H9 (cell line): ENCODE measurements at regions not wholly inside any gene's neighbourhood (a gene's known extent, or its start where the extent isn't known, plus 50 kb on each side); places are given as distances from the start of the nearest gene placed in this dataset.

ENCODE experiments used
- DNase-seq: peaks from one replicate; pipeline ENCODE4 v3.0.0-alpha.2; 2017
- H2AFZ ChIP-seq: one replicate; pipeline ENCODE4 v1.6.1; 2013; ENCODE audit warnings: mild to moderate bottlenecking, low read length, control low read depth, moderate library complexity
- H2AK5ac ChIP-seq: 2 replicates; pipeline ENCODE4 v1.6.1; 2013; ENCODE audit warnings: low read length, control low read depth, mixed read lengths; ENCODE audit not compliant: insufficient read length
- H2BK120ac ChIP-seq: one replicate; pipeline ENCODE4 v1.6.1; 2013; ENCODE audit warnings: low read depth, mild to moderate bottlenecking, low read length, control low read depth, inconsistent platforms; ENCODE audit not compliant: poor library complexity, severe bottlenecking
- H2BK12ac ChIP-seq: 2 replicates; pipeline ENCODE4 v1.6.1; 2013; ENCODE audit warnings: low read length, control low read depth, mixed read lengths, low read depth; ENCODE audit not compliant: insufficient read length
- H2BK15ac ChIP-seq: 2 replicates; pipeline ENCODE4 v1.6.1; 2013; ENCODE audit warnings: low read depth, low read length, control low read depth
- H2BK20ac ChIP-seq: one replicate; pipeline ENCODE4 v1.6.1; 2013; ENCODE audit warnings: low read depth, mild to moderate bottlenecking, low read length, control low read depth, inconsistent platforms; ENCODE audit not compliant: poor library complexity, severe bottlenecking
- H2BK5ac ChIP-seq: 2 replicates; pipeline ENCODE4 v1.6.1; 2013; ENCODE audit warnings: low read length, control low read depth, mixed read lengths; ENCODE audit not compliant: insufficient read length
- H3K14ac ChIP-seq: 2 replicates; pipeline ENCODE4 v1.6.1; 2013; ENCODE audit warnings: low read length, control low read depth; ENCODE audit not compliant: insufficient read depth
- H3K18ac ChIP-seq: 2 replicates; pipeline ENCODE4 v1.6.1; 2013; ENCODE audit warnings: low read depth, mild to moderate bottlenecking, mixed read lengths, low read length, control low read depth; ENCODE audit not compliant: insufficient read length
- H3K23ac ChIP-seq: 2 replicates; pipeline ENCODE4 v1.6.1; 2013; ENCODE audit warnings: low read length, control low read depth, mixed read lengths, low read depth; ENCODE audit not compliant: insufficient read length
- H3K23me2 ChIP-seq: 2 replicates; pipeline ENCODE4 v1.6.1; 2013; ENCODE audit warnings: low read depth, mild to moderate bottlenecking, mixed read lengths, low read length, control low read depth; ENCODE audit not compliant: insufficient read length, poor library complexity, severe bottlenecking
- H3K27ac ChIP-seq: 2 replicates; pipeline ENCODE4 v1.5.1; 2013; ENCODE audit warnings: low read length, control low read depth, mixed read lengths, low read depth; ENCODE audit not compliant: insufficient read length
- H3K27me3 ChIP-seq: 2 replicates; pipeline ENCODE4 v1.6.1; 2013; ENCODE audit warnings: low read length, control low read depth, inconsistent platforms; ENCODE audit not compliant: insufficient read depth
- H3K4ac ChIP-seq: 2 replicates; pipeline ENCODE4 v1.6.1; 2013; ENCODE audit warnings: low read depth, mild to moderate bottlenecking, control low read depth, inconsistent platforms, low read length, moderate library complexity
- H3K4me1 ChIP-seq: 2 replicates; pipeline ENCODE4 v1.6.1; 2013; ENCODE audit warnings: low read length, control low read depth, inconsistent platforms; ENCODE audit not compliant: insufficient read depth
- H3K4me2 ChIP-seq: 2 replicates; pipeline ENCODE4 v1.6.1; 2013; ENCODE audit warnings: low read length, control low read depth, mixed read lengths; ENCODE audit not compliant: insufficient read length, insufficient read depth
- H3K56ac ChIP-seq: 2 replicates; pipeline ENCODE4 v1.6.1; 2013; ENCODE audit warnings: low read depth, mild to moderate bottlenecking, mixed read lengths, low read length, control low read depth; ENCODE audit not compliant: insufficient read length
- H3K79me1 ChIP-seq: 2 replicates; pipeline ENCODE4 v1.6.1; 2013; ENCODE audit warnings: low read depth, mild to moderate bottlenecking, moderate library complexity, low read length, control low read depth, inconsistent platforms; ENCODE audit not compliant: insufficient read depth, poor library complexity, severe bottlenecking
- H3K79me2 ChIP-seq: 2 replicates; pipeline ENCODE4 v1.6.1; 2013; ENCODE audit warnings: low read length, control low read depth, inconsistent platforms; ENCODE audit not compliant: insufficient read depth
- H3K9ac ChIP-seq: 2 replicates; pipeline ENCODE4 v1.6.1; 2013; ENCODE audit warnings: low read length, control low read depth, mixed read lengths; ENCODE audit not compliant: insufficient read length; ENCODE audit errors: extremely low read depth
- H3K9me3 ChIP-seq: one replicate; pipeline ENCODE4 v1.6.1; 2013; ENCODE audit warnings: low read depth, low read length, inconsistent platforms; ENCODE audit not compliant: control insufficient read depth
- H3T11ph ChIP-seq: one replicate; pipeline ENCODE4 v1.6.1; 2013; ENCODE audit warnings: mild to moderate bottlenecking, low read length, control low read depth, inconsistent platforms
- H4K20me1 ChIP-seq: one replicate; pipeline ENCODE4 v1.6.1; 2013; ENCODE audit not compliant: control insufficient read depth, insufficient read length, insufficient read depth
- H4K5ac ChIP-seq: 2 replicates; pipeline ENCODE4 v1.6.1; 2013; ENCODE audit warnings: low read depth, mild to moderate bottlenecking, mixed read lengths, low read length, control low read depth; ENCODE audit not compliant: insufficient read length
- H4K8ac ChIP-seq: replicated peaks from 2 replicates; pipeline ENCODE4 v1.6.1; 2013; ENCODE audit warnings: low read length, control low read depth, mixed read lengths, low read depth; ENCODE audit not compliant: insufficient read length
- H4K91ac ChIP-seq: 2 replicates; pipeline ENCODE4 v1.6.1; 2013; ENCODE audit warnings: low read depth, mild to moderate bottlenecking, moderate library complexity, mixed read lengths, low read length, control low read depth; ENCODE audit not compliant: insufficient read length
- H3K27ac Mint-ChIP-seq, 3 experiments: 2 replicates in 2 of 3; 3 replicates in 1 of 3; pipeline ENCODE4 v1.8.0; 2020 to 2021; ENCODE audit warnings: mixed read lengths in 3 of 3, mild to moderate bottlenecking in 1 of 3, moderate library complexity in 1 of 3
- H3K27me3 Mint-ChIP-seq: 2 replicates; pipeline ENCODE4 v1.8.0; 2021; ENCODE audit warnings: low read depth, mild to moderate bottlenecking, moderate library complexity, mixed read lengths
- H3K36me3 Mint-ChIP-seq, 3 experiments: 2 replicates in 2 of 3; 3 replicates in 1 of 3; pipeline ENCODE4 v1.8.0; 2020 to 2021; ENCODE audit warnings: low read depth in 3 of 3, mixed read lengths in 3 of 3; ENCODE audit not compliant: insufficient read depth in 1 of 3
- H3K4me1 Mint-ChIP-seq, 2 experiments: 2 replicates each; pipeline ENCODE4 v1.8.0; 2020; ENCODE audit warnings: mixed read lengths in 2 of 2
- H3K4me3 Mint-ChIP-seq, 2 experiments: 2 replicates in 1 of 2; 3 replicates in 1 of 2; pipeline ENCODE4 v1.8.0; 2020 to 2021; ENCODE audit warnings: mild to moderate bottlenecking in 2 of 2, mixed read lengths in 2 of 2, moderate library complexity in 1 of 2
- H3K9me3 Mint-ChIP-seq, 2 experiments: 2 replicates in 1 of 2; 3 replicates in 1 of 2; pipeline ENCODE4 v1.8.0; 2020; ENCODE audit warnings: mild to moderate bottlenecking in 2 of 2, mixed read lengths in 2 of 2, moderate library complexity in 1 of 2
- CTCF ChIP-seq: fragments of 200-600 bp; sonication (generic); conservative IDR thresholded peaks from 3 replicates; pipeline ENCODE4 v1.8.0; 2021; ENCODE audit warnings: antibody characterized with exemption, mild to moderate bottlenecking
- WGBS: extraction: QIAGEN DNeasy Blood & Tissue Kit; methylation state at CpG from one replicate; pipeline ENCODE4 v1.1.7; 2013; ENCODE audit warnings: missing lambda C conversion rate, low lambda C conversion rate, mixed read lengths; ENCODE audit not compliant: insufficient read length; ENCODE audit errors: extremely low coverage; 5-methylcytosine and 5-hydroxymethylcytosine counted together

- no peak overlapping the region for H2AK5ac ChIP-seq
- no peak overlapping the region for H3K4ac ChIP-seq
- H3K27me3 ChIP-seq: no peaks in the 10 kb centered on the region
- no peaks in the 10 kb centered on the region for H3K4me1 Mint-ChIP-seq
- no peaks in the 10 kb centered on the region for H3K27me3 Mint-ChIP-seq
- no peak overlapping the region for H3K4me3 Mint-ChIP-seq
- no peak overlapping the region for H2BK12ac ChIP-seq
- no peak overlapping the region for H3K56ac ChIP-seq
- H3K9ac ChIP-seq: no peak overlapping the region
- H4K20me1 ChIP-seq: no peaks in the 10 kb centered on the region
- no peak overlapping the region for H2BK120ac ChIP-seq
- H3K4me2 ChIP-seq: no peak overlapping the region
- H3K9me3 ChIP-seq: no peaks in the 10 kb centered on the region
- no peak overlapping the region for H4K91ac ChIP-seq
- H2BK15ac ChIP-seq: no peak overlapping the region
- H2BK5ac ChIP-seq: no peak overlapping the region
- no peaks in the 10 kb centered on the region for H3K4me1 ChIP-seq
- H2AFZ ChIP-seq: no peak overlapping the region
- no peak overlapping the region for H3K27ac ChIP-seq
- no peak overlapping the region for H4K8ac ChIP-seq
- no peak overlapping the region for H3K27ac Mint-ChIP-seq
- H3K79me1 ChIP-seq: no peaks in the 10 kb centered on the region
- H3K14ac ChIP-seq: no peak overlapping the region
- no peak overlapping the region for H3T11ph ChIP-seq
- H3K36me3 Mint-ChIP-seq: no peaks in the 10 kb centered on the region
- no CpG with 5 or more reads among the region's 1 CpG for WGBS
- TF ChIP-seq CTCF: no peak
- H3K23me2 ChIP-seq: no peaks in the 10 kb centered on the region
- H3K23ac ChIP-seq: no peak overlapping the region
- no peak overlapping the region for H3K18ac ChIP-seq
- DNase-seq: no peak
- H2BK20ac ChIP-seq: no peak overlapping the region
- H4K5ac ChIP-seq: no peak overlapping the region
- no peaks in the 10 kb centered on the region for H3K9me3 Mint-ChIP-seq
- H3K79me2 ChIP-seq: no peaks in the 10 kb centered on the region
Measured at GRCh38 chr1:82401116-82401515, 600.4 kb downstream of the ADGRL2 start.
